Ovary (tissue), 7 donors: ENCODE measurements at regions not wholly inside any gene's neighbourhood (a gene's known extent, or its start where the extent isn't known, plus 50 kb on each side); places are given as distances from the start of the nearest gene placed in this dataset.

Source experiments
- DNase-seq, 5 donors: peaks; one replicate each; pipeline ENCODE4 v3.0.0-alpha.2; 2019 to 2020
- H3K27ac ChIP-seq, 2 donors: fragments of 200-600 bp; one replicate each; pipeline versions ENCODE4 v1.5.1 to v1.8.0; 2019 to 2022
- H3K27me3 ChIP-seq: fragments of 200-600 bp; one replicate; pipeline ENCODE4 v1.8.0; 2022
- H3K36me3 ChIP-seq: fragments of 200-600 bp; sonication (generic); one replicate; pipeline ENCODE4 v1.5.1; 2019
- H3K4me1 ChIP-seq: one replicate; pipeline ENCODE4 v1.8.1; 2013; ENCODE audit warnings: mild to moderate bottlenecking, moderate library complexity; ENCODE audit not compliant: insufficient read depth
- H3K4me3 ChIP-seq: fragments of 200-600 bp; sonication (generic); one replicate; pipeline ENCODE4 v1.5.1; 2017
- H3K9me3 ChIP-seq, 2 donors: fragments of 200-600 bp in 1 of 2; sonication (generic) in 1 of 2; one replicate each; pipeline versions ENCODE4 v1.5.1 to v1.8.1; 2013 to 2019; ENCODE audit warnings: mild to moderate bottlenecking in 1 of 2, moderate library complexity in 1 of 2
- EP300 ChIP-seq: sonication (generic); formaldehyde crosslinking; IDR thresholded peaks from one replicate; pipeline ENCODE4 v1.6.1; 2017; ENCODE audit warnings: antibody characterized with exemption
- POLR2A ChIP-seq: fragments of 450-650 bp; IDR thresholded peaks from one replicate; pipeline ENCODE4 v1.6.1; 2017; ENCODE audit warnings: antibody characterized with exemption, mild to moderate bottlenecking, moderate library complexity
- WGBS, 3 donors: extraction: QIAGEN DNeasy Blood & Tissue Kit in 1 of 3; methylation state at CpG; one replicate each; pipeline versions ENCODE4 v1.1.5 to v1.1.7; 2013 to 2017; 5-methylcytosine and 5-hydroxymethylcytosine counted together
- intact Hi-C, 4 donors: fragments of 100-400 bp; cut with DNase I; formaldehyde crosslinking; loops; one replicate each; pipeline versions ENCODE4 v1.11.0 to v1.15.1; 2022 to 2023
- TF ChIP-seq, protein P1 (sequence below), 3 donors: fragments of 450-650 bp in 2 of 3; fragments of 200-600 bp in 1 of 3; IDR thresholded peaks; one replicate each; pipeline versions ENCODE4 v1.5.1 to v1.8.0; 2016 to 2022; ENCODE audit warnings: antibody characterized with exemption in 3 of 3, mild to moderate bottlenecking in 1 of 3
- donor health status: DM: no; HTN: no; CAD: no; lungs with moderate emphysema.
- donor health status: DM: no; HTN: no; CAD: no.
- donor health status: Bipolar disorder and iron deficiency.
- donor health status: DM: no; HTN: no; CAD: no.
- donor health status: DM: yes; HTN: yes; CAD: no.

DNA sequence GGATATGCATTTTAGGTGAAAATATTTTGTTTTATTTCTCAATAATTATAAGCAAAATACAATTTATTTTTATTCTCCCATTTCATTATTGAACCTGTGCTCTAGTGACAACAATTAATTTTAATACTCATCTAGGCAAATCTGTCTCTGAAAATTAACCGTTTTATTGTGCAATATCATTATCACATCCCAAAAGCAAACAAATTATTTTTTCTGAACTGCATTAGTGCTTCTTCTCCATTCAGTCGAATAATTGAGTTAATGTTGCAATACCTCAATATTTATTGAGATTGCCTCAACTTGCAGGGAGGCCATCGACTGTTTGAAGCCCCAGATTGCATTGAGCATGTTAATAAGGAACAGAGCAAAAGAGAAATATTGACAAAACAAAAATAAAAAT lies 303.2 kb upstream of the LRFN5 start:
- H3K27ac ChIP-seq, result no peak overlapping the region
- no peaks in the 10 kb centered on the region for H3K9me3 ChIP-seq
- no peaks in the 10 kb centered on the region for H3K27me3 ChIP-seq

GRCh38 chr14:41302776-41303175 lies 303.9 kb upstream of the LRFN5 start:
- TF ChIP-seq EP300, result no peak
- TF ChIP-seq, protein P1, sequence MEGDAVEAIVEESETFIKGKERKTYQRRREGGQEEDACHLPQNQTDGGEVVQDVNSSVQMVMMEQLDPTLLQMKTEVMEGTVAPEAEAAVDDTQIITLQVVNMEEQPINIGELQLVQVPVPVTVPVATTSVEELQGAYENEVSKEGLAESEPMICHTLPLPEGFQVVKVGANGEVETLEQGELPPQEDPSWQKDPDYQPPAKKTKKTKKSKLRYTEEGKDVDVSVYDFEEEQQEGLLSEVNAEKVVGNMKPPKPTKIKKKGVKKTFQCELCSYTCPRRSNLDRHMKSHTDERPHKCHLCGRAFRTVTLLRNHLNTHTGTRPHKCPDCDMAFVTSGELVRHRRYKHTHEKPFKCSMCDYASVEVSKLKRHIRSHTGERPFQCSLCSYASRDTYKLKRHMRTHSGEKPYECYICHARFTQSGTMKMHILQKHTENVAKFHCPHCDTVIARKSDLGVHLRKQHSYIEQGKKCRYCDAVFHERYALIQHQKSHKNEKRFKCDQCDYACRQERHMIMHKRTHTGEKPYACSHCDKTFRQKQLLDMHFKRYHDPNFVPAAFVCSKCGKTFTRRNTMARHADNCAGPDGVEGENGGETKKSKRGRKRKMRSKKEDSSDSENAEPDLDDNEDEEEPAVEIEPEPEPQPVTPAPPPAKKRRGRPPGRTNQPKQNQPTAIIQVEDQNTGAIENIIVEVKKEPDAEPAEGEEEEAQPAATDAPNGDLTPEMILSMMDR (IDR thresholded peaks at IDR 0.05), result no peak
- no peak for TF ChIP-seq POLR2A
- Histone ChIP-seq H3K36me3 (no peaks in the 10 kb centered on the region), H3K4me1 (no peaks in the 10 kb centered on the region), H3K27ac (no peak overlapping the region), H3K4me3 (no peak overlapping the region), H3K27me3 (no peaks in the 10 kb centered on the region), H3K9me3 (no peaks in the 10 kb centered on the region)
- intact Hi-C loops, result no loop called here
- DNase-seq, result no peak
- 90 to 95% (median 93%) methylated on average over 3 of the region's 3 CpGs for WGBS, 3 donors

More for the DNA sequence above, 303.2 kb upstream of the LRFN5 start:
- H3K4me3 ChIP-seq, result no peak overlapping the region
- intact Hi-C loops, result no loop called here
- 67 to 82% (median 77%) methylated on average over 3 of the region's 3 CpGs for WGBS, 3 donors
- H3K4me1 ChIP-seq, result no peaks in the 10 kb centered on the region
- no peak for DNase-seq
- H3K36me3 ChIP-seq, result no peaks in the 10 kb centered on the region
- TF ChIP-seq, protein P1 (IDR thresholded peaks at IDR 0.05), result no peak
- TF ChIP-seq EP300, result no peak
- TF ChIP-seq POLR2A, result no peak

DNA sequence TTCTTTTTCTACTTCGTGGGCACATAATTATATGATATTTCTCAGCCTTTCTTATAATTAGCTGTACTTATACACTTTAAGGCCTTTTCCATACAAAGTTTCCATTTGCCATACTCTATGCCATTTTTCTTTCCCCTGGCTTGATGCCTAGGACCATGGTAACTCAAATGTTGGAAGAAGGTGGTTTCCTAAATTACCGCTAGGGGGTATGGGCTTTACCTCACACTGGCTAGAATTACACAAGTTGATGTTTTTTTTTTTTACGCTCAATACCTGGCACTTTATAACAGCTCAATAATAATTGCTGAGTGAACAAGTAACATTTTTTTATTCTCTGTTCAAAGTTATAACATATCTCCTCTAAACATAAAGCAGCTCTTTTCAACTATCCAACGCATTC lies 306.8 kb upstream of the LRFN5 start:
- no peaks in the 10 kb centered on the region for H3K36me3 ChIP-seq
- DNase-seq, result no peak
- H3K27me3 ChIP-seq, result no peaks in the 10 kb centered on the region
- H3K9me3 ChIP-seq, result no peaks in the 10 kb centered on the region
- intact Hi-C loops, result no loop called here
- no peak overlapping the region for H3K4me3 ChIP-seq
- TF ChIP-seq, protein P1 (IDR thresholded peaks at IDR 0.05), result no peak
- TF ChIP-seq EP300 (no peak), POLR2A (no peak)
- no peak overlapping the region for H3K27ac ChIP-seq
- WGBS, 3 donors, result 78 to 88% (median 80%) methylated on average over 4 of the region's 4 CpGs
- H3K4me1 ChIP-seq, result no peaks in the 10 kb centered on the region

DNA sequence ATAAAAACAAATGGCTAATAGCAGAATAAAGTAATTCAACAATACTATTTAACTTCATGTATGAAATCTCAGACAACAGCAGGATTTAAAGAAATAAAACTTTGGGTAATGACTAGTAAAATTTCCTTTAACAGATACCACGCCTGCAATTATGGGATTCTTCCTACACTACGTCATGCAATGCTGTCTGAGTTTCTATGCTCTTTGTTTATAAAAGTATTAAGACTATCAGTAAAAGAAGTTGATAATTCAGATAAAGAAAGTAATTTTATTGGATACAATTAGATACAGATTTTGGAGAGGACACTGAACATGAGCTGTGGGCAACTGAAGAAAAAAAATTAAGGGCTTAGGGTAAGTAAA lies 308.4 kb upstream of the LRFN5 start:
- Histone ChIP-seq H3K4me3 (no peak overlapping the region), H3K27ac (no peak overlapping the region), H3K27me3 (no peaks in the 10 kb centered on the region), H3K9me3 (no peaks in the 10 kb centered on the region), H3K4me1 (no peaks in the 10 kb centered on the region), H3K36me3 (no peaks in the 10 kb centered on the region)
- no peak for TF ChIP-seq POLR2A
- TF ChIP-seq, protein P1 (IDR thresholded peaks at IDR 0.05), result no peak
- TF ChIP-seq EP300, result no peak
- WGBS, 3 donors, result 80 to 83% (median 81%) methylated on average over 2 of the region's 2 CpGs
- intact Hi-C loops, result no loop called here
- no peak for DNase-seq
